Choroid plexus epithelial cell (primary cell): ENCODE measurements at regions not wholly inside any gene's neighbourhood (a gene's known extent, or its start where the extent isn't known, plus 50 kb on each side); places are given as distances from the start of the nearest gene placed in this dataset.

Source experiments
- DNase-seq: peaks from one replicate; pipeline ENCODE4 v3.0.0-alpha.2; 2010; ENCODE audit warnings: low read depth
- H3K4me3 ChIP-seq: 2 replicates; pipeline ENCODE4 v1.5.1; 2011; ENCODE audit warnings: low read depth, mild to moderate bottlenecking, control low read depth, low read length, moderate library complexity
- TF ChIP-seq, protein P1 (sequence below): conservative IDR thresholded peaks from 2 replicates; pipeline ENCODE4 v1.5.1; 2011; ENCODE audit warnings: low read depth, mild to moderate bottlenecking, control low read depth, inconsistent platforms, low read length, moderate library complexity

DNA sequence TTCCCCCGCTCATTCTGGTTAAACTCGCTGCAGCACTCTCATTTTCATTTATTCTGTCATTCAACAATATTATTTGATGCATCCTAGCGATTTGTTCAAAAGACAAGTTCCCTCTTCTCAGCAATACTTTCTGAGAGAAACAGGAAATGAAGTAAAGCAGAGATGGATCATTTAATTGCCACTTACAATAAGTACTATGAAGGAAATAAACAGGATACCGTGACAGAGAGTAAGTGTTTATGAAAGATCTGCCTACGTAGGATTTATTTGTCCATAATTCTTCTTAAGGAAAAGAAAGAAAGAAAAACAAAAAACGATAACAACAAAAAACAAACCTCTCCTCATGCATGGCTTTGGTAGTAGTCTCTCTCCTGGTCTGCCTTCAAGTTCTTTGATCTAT lies 406.8 kb upstream of the ZNF608 start:
- H3K4me3 ChIP-seq = no peak overlapping the region
- DNase-seq = no peak

GRCh38 chr5:125154301-125155110 lies 408.1 kb upstream of the ZNF608 start:
- DNase-seq = no peak
- TF ChIP-seq, protein P1, sequence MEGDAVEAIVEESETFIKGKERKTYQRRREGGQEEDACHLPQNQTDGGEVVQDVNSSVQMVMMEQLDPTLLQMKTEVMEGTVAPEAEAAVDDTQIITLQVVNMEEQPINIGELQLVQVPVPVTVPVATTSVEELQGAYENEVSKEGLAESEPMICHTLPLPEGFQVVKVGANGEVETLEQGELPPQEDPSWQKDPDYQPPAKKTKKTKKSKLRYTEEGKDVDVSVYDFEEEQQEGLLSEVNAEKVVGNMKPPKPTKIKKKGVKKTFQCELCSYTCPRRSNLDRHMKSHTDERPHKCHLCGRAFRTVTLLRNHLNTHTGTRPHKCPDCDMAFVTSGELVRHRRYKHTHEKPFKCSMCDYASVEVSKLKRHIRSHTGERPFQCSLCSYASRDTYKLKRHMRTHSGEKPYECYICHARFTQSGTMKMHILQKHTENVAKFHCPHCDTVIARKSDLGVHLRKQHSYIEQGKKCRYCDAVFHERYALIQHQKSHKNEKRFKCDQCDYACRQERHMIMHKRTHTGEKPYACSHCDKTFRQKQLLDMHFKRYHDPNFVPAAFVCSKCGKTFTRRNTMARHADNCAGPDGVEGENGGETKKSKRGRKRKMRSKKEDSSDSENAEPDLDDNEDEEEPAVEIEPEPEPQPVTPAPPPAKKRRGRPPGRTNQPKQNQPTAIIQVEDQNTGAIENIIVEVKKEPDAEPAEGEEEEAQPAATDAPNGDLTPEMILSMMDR = no peak
- H3K4me3 ChIP-seq = no peak overlapping the region

More for the DNA sequence above, 406.8 kb upstream of the ZNF608 start:
- TF ChIP-seq, protein P1 = no peak

DNA sequence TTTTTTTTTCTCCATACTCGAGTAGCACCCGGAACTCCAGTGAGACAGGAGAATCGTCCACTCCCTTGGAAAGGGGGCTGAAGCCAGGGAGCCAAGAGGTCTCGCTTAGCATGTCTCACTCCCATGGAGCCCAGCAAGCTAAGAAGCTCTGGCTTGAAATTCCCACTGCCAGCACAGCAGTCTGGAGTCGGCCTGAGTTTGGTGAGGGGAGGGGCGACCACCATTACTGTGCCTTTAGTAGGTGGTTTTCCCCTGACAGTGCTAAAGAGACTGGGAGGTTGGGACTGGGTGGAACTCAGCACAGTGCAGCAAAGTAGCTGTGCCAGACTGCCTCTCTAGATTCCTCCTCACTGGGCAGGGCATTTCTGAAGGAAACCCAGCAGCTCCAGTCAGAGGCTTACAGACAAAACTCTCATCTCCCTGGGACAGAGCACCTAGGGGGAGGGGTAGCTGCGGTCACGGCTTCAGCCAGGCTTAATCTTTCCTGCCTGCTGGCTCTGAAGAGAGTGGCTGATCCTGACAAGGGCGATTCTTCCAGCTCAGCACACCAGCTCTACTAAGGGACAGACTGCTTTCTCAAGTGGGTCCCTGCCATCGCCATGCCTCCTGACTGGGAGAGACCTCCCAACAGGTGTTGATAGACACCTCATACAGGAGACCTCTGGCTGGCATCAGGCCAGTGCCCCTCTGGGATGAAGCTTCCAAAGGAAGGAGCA lies 414.5 kb upstream of the ZNF608 start:
- peak; percentile 18 for DNase-seq
- H3K4me3 ChIP-seq = no peak overlapping the region
- TF ChIP-seq, protein P1 = no peak

DNA sequence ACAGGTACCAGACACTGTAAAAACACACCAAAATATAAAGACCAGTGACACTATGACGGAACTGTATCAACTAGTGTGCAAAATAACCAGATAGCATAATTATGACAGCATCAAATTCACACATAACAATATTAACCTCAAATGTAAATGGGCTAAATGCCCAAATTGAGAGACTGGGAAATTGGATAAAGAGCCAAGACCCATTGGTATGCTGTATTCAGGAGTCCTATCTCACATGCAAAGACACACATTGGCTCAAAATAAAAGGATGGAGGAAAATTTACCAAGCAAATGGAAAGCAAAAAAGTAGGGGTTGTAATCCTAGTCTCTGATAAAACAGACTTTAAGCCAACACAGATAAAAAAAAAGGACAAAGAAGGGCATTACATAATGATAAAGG lies 416.3 kb upstream of the ZNF608 start:
- TF ChIP-seq, protein P1 = no peak

GRCh38 chr5:125169396-125169795 lies 423.0 kb upstream of the ZNF608 start:
- no peak for DNase-seq
- TF ChIP-seq, protein P1 = no peak
- no peak overlapping the region for H3K4me3 ChIP-seq

More for the DNA sequence above, 416.3 kb upstream of the ZNF608 start:
- no peak overlapping the region for H3K4me3 ChIP-seq
- no peak for DNase-seq

DNA sequence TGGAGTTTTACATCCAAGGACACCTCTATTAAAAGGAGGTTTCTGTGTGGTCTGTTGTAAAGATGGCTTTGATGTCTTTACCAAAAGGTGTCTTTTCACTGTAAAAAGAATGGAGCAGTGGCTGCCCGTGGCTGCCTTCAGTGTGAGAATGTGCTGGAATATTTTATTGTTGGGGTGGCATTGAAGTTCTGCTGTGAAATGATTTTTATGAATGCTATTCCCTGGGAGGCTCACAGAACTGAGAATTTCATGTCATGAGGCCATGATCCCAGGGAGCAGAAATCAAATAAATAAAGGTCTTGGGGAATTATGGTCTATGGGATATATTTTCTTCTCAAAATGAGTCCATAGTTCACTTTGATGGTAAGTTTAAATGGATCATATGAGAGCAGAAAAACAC lies 425.2 kb upstream of the ZNF608 start:
- no peak for DNase-seq
- no peak overlapping the region for H3K4me3 ChIP-seq

More for the DNA sequence above, 425.2 kb upstream of the ZNF608 start:
- TF ChIP-seq, protein P1 = no peak
